SH-SY5Y (cell line): ENCODE measurements at regions not wholly inside any gene's neighbourhood (a gene's known extent, or its start where the extent isn't known, plus 50 kb on each side); places are given as distances from the start of the nearest gene placed in this dataset.

Experiments used
- GATA2 ChIP-seq: IDR thresholded peaks from 2 replicates; pipeline ENCODE4 v1.6.1; 2011; ENCODE audit warnings: mild to moderate bottlenecking, low read depth, low read length
- GATA3 ChIP-seq: IDR thresholded peaks from 2 replicates; pipeline ENCODE4 v1.6.1; 2011; ENCODE audit warnings: low read depth, mild to moderate bottlenecking, low read length, moderate library complexity

- no peak for TF ChIP-seq GATA2
- no peak for TF ChIP-seq GATA3
Measured at GRCh38 chr16:73171901-73172240, 123.9 kb upstream of the ZFHX3 start.
